Central memory CD8-positive, alpha-beta T cell (primary cell): ENCODE measurements at regions not wholly inside any gene's neighbourhood (a gene's known extent, or its start where the extent isn't known, plus 50 kb on each side); places are given as distances from the start of the nearest gene placed in this dataset.

Experiments
- ATAC-seq: fragments of 150-1000 bp; cut with Tn5 transposase; replicated peaks from 2 replicates; pipeline ENCODE4 v1.10.0; 2022; ENCODE audit warnings: mild to moderate bottlenecking, moderate FRiP score, moderate number of reproducible peaks; ENCODE audit not compliant: poor library complexity, severe bottlenecking; ENCODE audit errors: extremely low read depth
- DNase-seq, 2 donors: peaks; one replicate each; pipeline ENCODE4 v3.0.0; 2021; ENCODE audit warnings: low spot score in 2 of 2
- H3K27ac Mint-ChIP-seq: one replicate; pipeline ENCODE4 v1.8.0; 2022; ENCODE audit warnings: low read depth, mild to moderate bottlenecking, moderate library complexity, mixed read lengths
- H3K27me3 Mint-ChIP-seq: one replicate; pipeline ENCODE4 v1.8.0; 2022; ENCODE audit warnings: mixed read lengths
- H3K36me3 Mint-ChIP-seq: one replicate; pipeline ENCODE4 v1.8.0; 2022; ENCODE audit warnings: mild to moderate bottlenecking, moderate library complexity, mixed read lengths; ENCODE audit not compliant: insufficient read depth
- H3K4me1 Mint-ChIP-seq: one replicate; pipeline ENCODE4 v1.8.0; 2022; ENCODE audit warnings: mixed read lengths
- H3K4me3 Mint-ChIP-seq: one replicate; pipeline ENCODE4 v1.8.0; 2022; ENCODE audit warnings: mild to moderate bottlenecking, moderate library complexity, mixed read lengths
- H3K9me3 Mint-ChIP-seq: one replicate; pipeline ENCODE4 v1.8.0; 2022; ENCODE audit warnings: mixed read lengths

DNA sequence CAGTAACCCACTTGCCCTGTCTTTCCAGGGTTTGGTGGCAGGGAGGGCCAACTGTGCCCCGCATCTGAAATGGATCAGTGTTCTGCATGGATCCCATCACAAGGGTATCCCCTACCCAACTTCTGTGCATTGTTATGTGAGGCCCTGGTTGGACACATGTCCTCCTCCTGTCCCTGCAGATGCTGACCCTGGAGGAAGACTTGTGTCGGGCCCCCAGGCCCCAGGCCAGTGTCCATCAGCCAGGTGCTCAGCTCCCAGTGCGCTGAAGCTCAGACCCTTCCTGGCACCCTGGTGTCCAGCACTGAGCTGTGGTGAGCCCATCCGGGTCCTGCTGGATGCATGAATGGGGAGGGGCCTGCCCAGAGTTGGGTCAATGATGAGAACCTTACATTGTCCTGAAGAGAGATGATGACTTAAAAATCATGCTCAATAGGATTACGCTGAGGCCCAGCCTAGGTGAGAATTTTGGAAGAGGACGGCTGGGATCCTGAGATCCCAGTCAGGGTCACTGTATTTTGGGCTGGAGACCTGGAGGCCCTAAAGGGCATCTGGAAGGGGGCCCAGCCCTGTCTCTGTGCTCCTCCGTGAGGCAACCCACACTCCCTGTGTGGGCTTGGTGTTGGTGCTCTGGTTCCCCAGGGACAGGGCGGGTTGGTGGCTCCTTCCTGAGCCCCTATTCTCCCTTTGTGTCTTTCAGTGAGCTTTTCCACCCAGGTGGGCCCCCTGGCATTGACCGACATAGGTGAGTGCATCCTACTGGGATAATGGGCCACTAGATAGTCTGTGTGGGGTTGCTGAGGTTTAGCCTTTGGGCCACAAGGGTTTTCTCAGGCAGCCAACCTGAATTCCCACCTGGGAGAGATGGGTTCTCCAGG lies 199.1 kb downstream of the UBE3A start:
- ATAC-seq (no peak), DNase-seq (no peak)
- Mint-ChIP-seq H3K36me3 (no peaks in the 10 kb centered on the region), H3K4me1 (no peaks in the 10 kb centered on the region), H3K27me3 (no peaks in the 10 kb centered on the region), H3K4me3 (no peak overlapping the region), H3K27ac (no peak overlapping the region), H3K9me3 (no peaks in the 10 kb centered on the region)

DNA sequence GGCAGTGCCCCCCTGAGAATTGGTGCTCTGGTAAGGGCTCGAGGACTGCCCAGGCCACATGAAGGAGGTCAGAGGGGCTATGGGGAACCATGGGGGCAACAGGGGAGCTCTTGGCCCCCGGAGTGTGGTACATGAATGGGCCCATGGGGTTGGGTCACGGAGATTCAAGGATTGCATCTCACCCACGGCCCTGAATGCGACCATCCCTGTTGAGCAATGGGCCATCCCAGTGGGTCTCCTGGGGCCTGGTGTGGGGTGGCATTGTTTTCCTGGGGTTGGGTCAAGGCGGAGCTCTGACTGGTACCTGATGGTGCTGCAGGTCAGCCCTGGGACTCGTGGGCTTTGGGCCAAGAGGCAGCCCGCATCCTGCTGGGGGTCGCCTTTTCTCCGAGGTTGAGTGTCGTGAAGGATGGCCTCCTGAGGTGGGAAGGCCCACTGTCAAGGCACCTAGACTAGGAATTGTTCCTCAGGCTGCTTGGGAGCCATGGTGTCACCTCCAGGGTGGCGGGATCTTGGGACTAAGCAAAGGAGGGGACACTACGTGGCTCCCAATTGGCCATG lies 198.3 kb downstream of the UBE3A start:
- no peaks in the 10 kb centered on the region for H3K4me1 Mint-ChIP-seq
- ATAC-seq (no peak), DNase-seq (no peak)
- no peaks in the 10 kb centered on the region for H3K27me3 Mint-ChIP-seq
- H3K27ac Mint-ChIP-seq: no peak overlapping the region
- no peak overlapping the region for H3K4me3 Mint-ChIP-seq
- no peaks in the 10 kb centered on the region for H3K36me3 Mint-ChIP-seq
- H3K9me3 Mint-ChIP-seq: no peaks in the 10 kb centered on the region

DNA sequence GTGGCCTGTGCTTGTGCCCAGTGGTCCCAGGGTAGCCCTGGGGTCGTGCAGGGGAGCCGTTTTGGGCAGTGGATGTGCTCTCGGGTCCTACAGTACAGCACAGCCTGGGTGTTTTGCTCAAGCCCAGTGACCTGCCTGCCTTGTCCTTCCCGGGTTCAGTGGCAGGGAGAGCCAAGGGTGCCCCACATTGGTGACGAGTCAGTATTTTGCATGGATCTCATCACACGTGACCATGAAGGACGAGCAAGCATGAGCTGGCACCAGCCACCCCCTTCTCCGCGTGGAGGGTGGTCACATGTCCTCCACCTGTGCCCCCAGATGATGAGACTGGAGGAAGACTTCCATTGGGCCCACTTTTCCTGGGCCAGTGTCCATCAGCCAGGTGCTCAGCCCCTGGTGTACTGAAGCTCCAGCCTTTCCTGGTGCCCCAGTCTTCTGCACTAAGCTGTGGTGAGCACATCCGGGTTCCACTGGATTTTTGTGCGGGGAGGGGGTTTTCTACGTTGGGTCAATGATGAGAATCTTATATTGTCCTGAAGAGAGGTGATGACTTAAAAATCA lies 197.5 kb downstream of the UBE3A start:
- Mint-ChIP-seq H3K4me3 (no peak overlapping the region), H3K27ac (no peak overlapping the region), H3K9me3 (no peaks in the 10 kb centered on the region), H3K4me1 (no peaks in the 10 kb centered on the region), H3K36me3 (no peaks in the 10 kb centered on the region), H3K27me3 (no peaks in the 10 kb centered on the region)
- DNase-seq (no peak), ATAC-seq (no peak)

DNA sequence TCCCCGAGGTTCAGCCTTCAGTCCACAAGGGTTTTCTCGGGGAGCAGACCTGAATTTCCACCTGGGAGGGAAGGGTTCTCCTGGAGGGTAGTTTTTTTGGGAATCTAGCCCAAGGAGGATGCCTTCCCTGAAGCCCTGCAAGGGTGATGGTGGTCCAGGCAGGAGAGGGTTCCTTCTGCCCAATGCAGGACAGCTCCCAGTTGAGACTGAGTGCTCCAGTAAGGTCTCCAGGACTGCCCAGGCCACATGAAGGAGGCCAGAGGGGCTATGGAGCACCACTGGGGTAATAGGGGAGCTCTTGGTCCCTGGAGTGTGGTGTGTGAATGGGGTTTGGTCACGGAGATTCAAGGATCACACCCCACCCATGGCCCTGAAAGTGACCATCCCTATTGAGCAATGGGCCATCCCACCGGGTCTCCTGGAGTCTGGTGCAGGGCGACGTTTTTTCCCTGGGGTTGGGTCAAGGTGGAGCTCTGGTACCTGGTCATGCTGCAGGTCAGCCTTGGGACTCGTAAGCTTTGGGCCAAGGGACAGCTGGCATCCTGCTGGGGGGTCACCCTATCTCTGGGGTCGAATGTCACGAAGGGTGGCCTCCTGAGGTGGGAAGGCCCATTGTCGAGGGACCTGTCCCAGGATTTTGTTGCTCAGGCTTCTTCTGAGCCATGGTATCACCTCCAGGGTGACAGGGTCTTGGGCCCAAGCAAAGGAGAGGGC lies 196.5 kb downstream of the UBE3A start:
- H3K27ac Mint-ChIP-seq: no peak overlapping the region
- DNase-seq (no peak), ATAC-seq (no peak)
- no peaks in the 10 kb centered on the region for H3K27me3 Mint-ChIP-seq
- no peak overlapping the region for H3K4me3 Mint-ChIP-seq
- no peaks in the 10 kb centered on the region for H3K4me1 Mint-ChIP-seq
- H3K36me3 Mint-ChIP-seq: no peaks in the 10 kb centered on the region
- H3K9me3 Mint-ChIP-seq: no peaks in the 10 kb centered on the region

DNA sequence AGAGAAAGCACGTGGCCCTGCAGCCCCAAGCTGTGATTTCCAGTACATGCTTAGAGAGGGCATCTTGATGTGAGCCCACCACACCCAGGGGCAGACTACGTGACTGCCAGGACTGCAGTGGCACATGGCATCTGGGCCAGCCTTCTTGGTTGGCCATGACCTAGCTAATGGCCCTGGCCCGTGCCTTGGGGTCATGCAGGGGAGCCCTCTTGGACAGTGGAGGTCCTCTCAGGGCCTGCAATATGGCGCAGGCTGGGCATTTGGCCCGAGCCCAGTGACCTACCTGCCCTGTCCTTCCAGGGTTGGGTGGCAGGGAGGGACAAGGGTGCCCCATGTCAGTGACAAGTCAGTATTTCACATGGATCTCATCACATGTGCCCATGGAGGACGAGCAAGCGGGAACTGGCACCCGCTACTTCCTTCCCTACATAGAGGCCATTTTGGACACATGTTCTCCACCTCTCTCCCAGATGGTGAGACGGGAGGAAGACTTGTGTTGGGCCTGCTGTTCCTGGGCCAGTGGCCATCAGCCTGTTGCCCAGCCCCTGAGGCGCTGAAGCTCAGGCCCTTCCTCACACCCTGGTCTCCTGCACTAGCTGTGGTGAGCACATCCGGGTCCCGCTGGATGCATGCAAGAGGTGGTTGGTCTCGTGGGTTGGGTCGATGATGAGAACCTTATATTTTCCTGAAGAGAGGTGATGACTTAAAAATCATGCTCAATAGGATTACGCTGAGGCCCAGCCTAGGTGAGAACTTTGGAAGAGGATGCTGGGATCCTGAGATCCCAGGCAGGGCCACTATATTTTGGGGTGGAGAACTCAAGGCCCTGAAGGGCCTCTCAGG lies 195.6 kb downstream of the UBE3A start:
- Mint-ChIP-seq H3K27ac (no peak overlapping the region), H3K9me3 (no peaks in the 10 kb centered on the region), H3K36me3 (no peaks in the 10 kb centered on the region), H3K4me1 (no peaks in the 10 kb centered on the region), H3K27me3 (no peaks in the 10 kb centered on the region), H3K4me3 (no peak overlapping the region)
- DNase-seq (peak in 1 of 2 donors; percentile 11), ATAC-seq (no peak)

DNA sequence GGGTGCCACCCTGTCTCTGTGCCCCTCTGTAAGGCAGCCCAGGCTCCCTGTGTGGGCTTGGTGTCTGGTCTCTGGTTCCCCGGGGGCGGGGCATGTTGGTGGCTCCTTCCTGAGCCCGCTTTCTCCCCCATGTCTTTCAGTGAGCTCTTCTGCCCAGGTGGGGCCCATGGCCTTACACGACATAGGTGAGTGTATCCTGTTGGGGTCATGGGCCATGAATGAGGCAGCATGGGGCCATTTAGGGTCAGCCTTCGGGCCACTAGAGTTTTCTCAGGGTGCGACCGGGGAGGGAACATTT lies 195.1 kb downstream of the UBE3A start:
- Mint-ChIP-seq H3K9me3 (no peaks in the 10 kb centered on the region), H3K4me3 (no peak overlapping the region), H3K36me3 (no peaks in the 10 kb centered on the region), H3K27ac (no peak overlapping the region), H3K4me1 (no peaks in the 10 kb centered on the region), H3K27me3 (no peaks in the 10 kb centered on the region)
- peak in 1 of 2 donors; percentile 6 for DNase-seq
- ATAC-seq: no peak

DNA sequence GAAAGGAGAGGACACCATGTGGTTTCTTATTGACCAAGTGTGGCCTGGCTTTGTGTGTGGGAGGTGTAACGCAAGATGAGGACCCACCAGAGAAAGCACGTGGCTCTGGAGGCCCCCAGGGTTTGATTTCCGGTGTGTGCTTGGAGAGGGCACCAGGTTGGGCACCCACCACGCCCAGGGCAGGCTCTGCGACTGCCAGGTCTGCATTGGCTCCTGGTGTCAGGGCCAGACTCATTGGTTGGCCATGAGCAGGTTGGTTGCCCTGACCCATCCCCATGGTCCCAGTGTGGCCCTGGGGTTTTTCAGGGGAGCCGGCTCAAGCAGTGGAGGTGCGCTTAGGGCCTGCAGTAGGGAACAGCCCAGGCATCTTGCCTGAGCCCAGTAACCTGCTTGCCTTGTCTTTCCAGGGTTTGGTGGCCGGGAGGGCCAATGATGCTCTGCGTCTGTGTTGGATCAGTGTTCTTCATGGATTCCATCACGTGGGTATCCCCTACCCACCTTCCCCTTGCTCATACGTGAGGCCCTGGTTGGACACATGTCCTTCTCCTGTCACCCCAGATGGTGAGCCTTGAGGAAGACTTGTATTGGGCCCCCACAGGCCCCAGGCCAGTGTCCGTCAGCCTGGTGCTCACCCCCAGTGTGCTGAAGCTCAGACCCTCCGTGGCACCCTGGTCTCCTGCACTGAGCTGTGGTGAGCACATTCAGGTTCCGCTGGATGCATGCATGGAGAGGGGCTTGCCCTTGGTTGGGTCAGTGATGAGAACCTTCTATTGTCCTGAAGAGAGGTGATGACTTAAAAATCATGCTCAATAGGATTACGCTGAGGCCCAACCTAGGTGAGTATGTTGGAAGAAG lies 193.9 kb downstream of the UBE3A start:
- Mint-ChIP-seq H3K4me3 (no peak overlapping the region), H3K27ac (no peak overlapping the region), H3K4me1 (no peaks in the 10 kb centered on the region), H3K36me3 (no peaks in the 10 kb centered on the region), H3K27me3 (no peaks in the 10 kb centered on the region), H3K9me3 (no peaks in the 10 kb centered on the region)
- ATAC-seq (no peak), DNase-seq (peak in 1 of 2 donors; percentile 8)

DNA sequence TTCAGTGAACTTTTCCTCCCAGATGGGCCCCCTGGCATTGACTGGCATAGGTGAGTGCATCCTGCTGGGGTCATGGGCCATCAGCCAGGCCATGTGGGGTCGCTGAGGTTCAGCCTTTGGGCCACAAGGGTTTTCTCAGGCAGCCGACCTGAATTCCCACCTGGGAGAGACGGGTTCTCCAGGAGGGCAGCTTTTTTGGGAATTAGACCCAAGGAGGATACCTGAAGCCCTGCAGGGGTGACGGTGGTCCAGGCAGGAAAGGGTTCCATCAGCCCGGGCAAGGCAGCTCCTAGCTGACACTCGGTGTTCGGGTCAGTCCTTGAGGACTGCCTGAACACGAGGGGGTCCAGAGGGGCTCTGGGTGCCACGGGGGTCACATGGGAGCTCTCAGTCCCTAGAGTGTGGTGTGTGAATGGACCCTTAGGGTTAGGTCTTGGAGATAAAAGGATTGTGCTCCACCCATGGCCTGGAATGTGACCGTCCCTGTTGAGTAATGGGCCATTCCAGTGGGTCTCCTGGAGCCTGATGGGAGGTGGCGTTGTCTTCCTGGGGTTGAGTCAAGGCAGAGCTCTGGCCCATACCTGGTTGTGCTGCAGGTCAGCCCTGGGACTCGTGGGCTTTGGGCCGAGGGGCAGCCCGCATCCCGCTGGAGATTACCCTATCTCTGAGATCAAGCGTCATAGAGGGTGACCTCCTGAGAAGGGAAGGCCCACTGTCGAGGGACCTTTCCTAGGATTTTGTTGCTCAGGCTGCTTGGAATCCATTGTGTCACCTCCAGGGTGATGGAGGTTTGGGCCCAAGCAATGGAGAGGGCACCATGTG lies 192.8 kb downstream of the UBE3A start:
- Mint-ChIP-seq H3K4me1 (no peaks in the 10 kb centered on the region), H3K36me3 (no peaks in the 10 kb centered on the region), H3K27ac (no peak overlapping the region), H3K9me3 (no peaks in the 10 kb centered on the region), H3K27me3 (no peaks in the 10 kb centered on the region), H3K4me3 (no peak overlapping the region)
- DNase-seq (no peak), ATAC-seq (no peak)

DNA sequence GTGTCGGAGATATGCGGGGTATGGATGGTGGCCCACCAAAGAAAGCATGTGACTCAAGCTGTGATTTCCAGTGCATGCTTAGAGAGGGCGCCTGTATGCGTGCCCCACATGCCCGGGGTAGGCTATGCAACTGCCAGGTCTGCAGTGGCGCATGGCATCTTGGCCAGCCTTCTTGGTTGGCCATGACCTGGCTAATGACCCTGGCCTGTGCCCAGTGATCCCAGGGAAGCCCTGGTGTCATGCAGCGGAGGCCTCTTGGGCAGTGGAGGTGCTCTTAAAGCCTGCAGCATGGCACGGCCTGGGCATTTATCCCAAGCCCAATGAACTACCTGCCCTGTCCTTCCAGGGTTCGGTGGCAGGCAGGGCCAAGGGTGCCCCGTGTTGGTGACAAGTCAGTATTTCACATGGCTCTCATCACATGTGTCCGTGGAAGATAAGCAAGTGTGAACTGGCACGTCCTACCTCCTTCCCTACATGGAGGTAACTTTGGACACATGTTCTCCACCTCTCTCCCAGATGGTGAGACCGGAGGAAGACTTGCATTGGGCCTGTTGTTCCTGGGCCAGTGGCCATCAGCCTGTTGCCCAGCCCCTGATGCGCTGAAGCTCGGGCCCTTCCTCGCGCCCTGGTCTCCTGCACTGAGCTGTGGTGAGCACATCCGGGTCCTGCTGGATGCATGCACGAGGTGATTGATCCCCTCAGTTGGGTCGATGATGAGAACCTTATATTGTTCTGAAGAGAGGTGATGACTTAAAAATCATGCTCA lies 192.0 kb downstream of the UBE3A start:
- ATAC-seq (no peak), DNase-seq (peak in 1 of 2 donors; percentile 7)
- Mint-ChIP-seq H3K27me3 (no peaks in the 10 kb centered on the region), H3K4me1 (no peaks in the 10 kb centered on the region), H3K9me3 (no peaks in the 10 kb centered on the region), H3K4me3 (no peak overlapping the region), H3K36me3 (no peaks in the 10 kb centered on the region), H3K27ac (no peak overlapping the region)

DNA sequence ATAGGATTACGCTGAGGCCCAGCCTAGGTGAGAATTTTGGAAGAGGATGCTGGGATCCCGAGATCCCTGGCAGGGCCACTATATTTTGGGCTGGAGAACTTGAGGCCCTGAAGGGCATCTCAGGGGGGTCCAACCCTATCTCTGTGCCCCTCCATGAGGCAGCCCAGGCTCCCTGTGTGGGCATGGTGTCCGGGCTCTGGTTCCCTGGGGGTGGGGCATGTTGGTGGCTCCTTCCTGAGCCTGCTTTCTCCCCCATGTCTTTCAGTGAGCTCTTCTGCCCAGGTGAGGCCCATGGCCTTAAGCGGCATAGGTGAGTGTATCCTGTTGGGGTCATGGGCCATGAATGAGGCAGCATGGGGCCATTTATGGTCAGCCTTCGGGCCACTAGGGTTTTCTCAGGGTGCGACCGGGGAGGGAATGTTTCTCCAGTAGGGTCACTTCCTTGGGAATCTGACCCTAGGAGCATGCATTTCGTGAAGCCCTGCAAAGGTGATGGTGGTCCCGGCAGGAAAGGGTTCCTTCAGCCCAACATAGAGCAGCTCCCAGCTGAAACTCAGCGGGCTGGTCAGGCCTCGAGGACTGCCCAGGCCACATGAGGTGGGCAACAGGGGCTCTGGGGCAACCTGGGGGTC lies 191.3 kb downstream of the UBE3A start:
- H3K9me3 Mint-ChIP-seq: no peaks in the 10 kb centered on the region
- H3K36me3 Mint-ChIP-seq: no peaks in the 10 kb centered on the region
- ATAC-seq: no peak
- no peaks in the 10 kb centered on the region for H3K27me3 Mint-ChIP-seq
- DNase-seq: peak in 1 of 2 donors; percentile 4
- H3K27ac Mint-ChIP-seq: no peak overlapping the region
- no peak overlapping the region for H3K4me3 Mint-ChIP-seq
- no peaks in the 10 kb centered on the region for H3K4me1 Mint-ChIP-seq
